IPS DF 6.9 (cell line): ENCODE measurements at regions not wholly inside any gene's neighbourhood (a gene's known extent, or its start where the extent isn't known, plus 50 kb on each side); places are given as distances from the start of the nearest gene placed in this dataset.

Experiments used
- DNase-seq: peaks from one replicate; pipeline ENCODE4 v3.0.0-alpha.2; 2013; ENCODE audit warnings: low read depth, low spot score
- H3K27ac ChIP-seq: one replicate; pipeline ENCODE4 v1.5.1; 2013; ENCODE audit warnings: low read length, control low read depth
- H3K27me3 ChIP-seq: 2 replicates; pipeline ENCODE4 v1.6.1; 2013; ENCODE audit warnings: mild to moderate bottlenecking, low read length; ENCODE audit not compliant: control insufficient read depth, insufficient read depth
- H3K36me3 ChIP-seq: 2 replicates; pipeline ENCODE4 v1.6.1; 2013; ENCODE audit warnings: low read length; ENCODE audit not compliant: control insufficient read depth, insufficient read depth
- H3K4me1 ChIP-seq: 2 replicates; pipeline ENCODE4 v1.6.1; 2013; ENCODE audit warnings: low read length; ENCODE audit not compliant: control insufficient read depth, insufficient read depth
- H3K4me3 ChIP-seq: 2 replicates; pipeline ENCODE4 v1.5.1; 2013; ENCODE audit warnings: mild to moderate bottlenecking, low read length
- H3K9me3 ChIP-seq: 2 replicates; pipeline ENCODE4 v1.6.1; 2013; ENCODE audit warnings: low read length, inconsistent platforms; ENCODE audit not compliant: control insufficient read depth, insufficient read depth
- whole genome bisulfite sequencing: extraction: QIAGEN DNeasy Blood & Tissue Kit; methylation state at CpG from one replicate; pipeline ENCODE4 v1.1.7; 2013; ENCODE audit warnings: mixed read lengths, missing lambda C conversion rate; ENCODE audit not compliant: insufficient read length, insufficient coverage; 5-methylcytosine and 5-hydroxymethylcytosine counted together

GRCh38 chr21:15327637-15328265 lies 263.0 kb upstream of the NRIP1 start:
- H3K36me3 ChIP-seq, result no peaks in the 10 kb centered on the region; the same call in 1 of the 2 replicates
- no peak overlapping the region for H3K27ac ChIP-seq
- no peak overlapping the region for H3K4me3 ChIP-seq
- no peaks in the 10 kb centered on the region for H3K4me1 ChIP-seq
- WGBS, result no CpG with 5 or more reads among the region's 2 CpGs
- no peaks in the 10 kb centered on the region for H3K9me3 ChIP-seq
- no peaks in the 10 kb centered on the region for H3K27me3 ChIP-seq
- no peak for DNase-seq

GRCh38 chr21:15329191-15329590 lies 264.4 kb upstream of the NRIP1 start:
- Histone ChIP-seq H3K9me3 (no peaks in the 10 kb centered on the region), H3K27me3 (no peaks in the 10 kb centered on the region), H3K36me3 (no peaks in the 10 kb centered on the region; the same call in 1 of the 2 replicates), H3K27ac (no peak overlapping the region), H3K4me1 (no peaks in the 10 kb centered on the region), H3K4me3 (no peak overlapping the region)
- DNase-seq, result no peak
- no CpG with 5 or more reads among the region's 2 CpGs for WGBS

- Histone ChIP-seq H3K4me3 (no peak overlapping the region), H3K36me3 (no peaks in the 10 kb centered on the region; the same call in 1 of the 2 replicates), H3K27ac (no peak overlapping the region), H3K27me3 (no peaks in the 10 kb centered on the region), H3K9me3 (no peaks in the 10 kb centered on the region), H3K4me1 (no peaks in the 10 kb centered on the region)
- no peak for DNase-seq
Observed at GRCh38 chr21:15330872-15331271, 266.1 kb upstream of the NRIP1 start.

DNA sequence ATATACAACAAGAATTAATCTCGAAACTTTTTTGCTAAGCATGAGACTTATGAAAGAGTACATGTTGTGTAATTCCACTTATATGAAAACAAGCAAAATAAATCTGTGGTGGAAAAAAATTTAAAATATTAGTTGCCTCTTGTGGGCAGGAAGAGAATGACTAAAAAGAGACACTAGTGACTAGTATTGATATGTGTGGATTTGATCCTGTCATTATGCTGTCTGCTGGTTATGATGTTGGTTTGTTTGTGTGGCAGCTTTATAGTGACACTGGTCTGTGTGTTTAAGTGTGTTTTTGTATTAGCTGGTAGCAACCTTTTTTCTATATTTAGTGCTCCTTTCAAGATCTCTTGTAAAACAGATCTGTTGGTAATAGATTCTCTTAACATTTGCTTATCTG lies 267.8 kb upstream of the NRIP1 start:
- no peaks in the 10 kb centered on the region for H3K27me3 ChIP-seq
- DNase-seq, result no peak
- no CpG with 5 or more reads among the region's 1 CpG for WGBS
- no peak overlapping the region for H3K27ac ChIP-seq
- H3K4me3 ChIP-seq, result no peak overlapping the region
- no peaks in the 10 kb centered on the region for H3K36me3 ChIP-seq
- H3K4me1 ChIP-seq, result no peaks in the 10 kb centered on the region
- H3K9me3 ChIP-seq, result no peaks in the 10 kb centered on the region

- H3K4me1 ChIP-seq, result no peaks in the 10 kb centered on the region
- no peaks in the 10 kb centered on the region for H3K9me3 ChIP-seq
- no peak overlapping the region for H3K4me3 ChIP-seq
- no peaks in the 10 kb centered on the region for H3K27me3 ChIP-seq
- WGBS, result no CpG with 5 or more reads among the region's 1 CpG
- H3K27ac ChIP-seq, result no peak overlapping the region
- no peak for DNase-seq
- H3K36me3 ChIP-seq, result no peaks in the 10 kb centered on the region
Observed at GRCh38 chr21:15333136-15333710, 268.4 kb upstream of the NRIP1 start.

GRCh38 chr21:15333951-15334350 lies 269.2 kb upstream of the NRIP1 start:
- Histone ChIP-seq H3K27me3 (no peaks in the 10 kb centered on the region), H3K27ac (no peak overlapping the region), H3K9me3 (no peaks in the 10 kb centered on the region), H3K4me3 (no peak overlapping the region), H3K36me3 (no peaks in the 10 kb centered on the region), H3K4me1 (no peaks in the 10 kb centered on the region)
- no peak for DNase-seq
- no CpG with 5 or more reads among the region's 2 CpGs for WGBS

GRCh38 chr21:15343066-15343465 lies 278.3 kb upstream of the NRIP1 start:
- H3K4me3 ChIP-seq, result no peak overlapping the region
- H3K27me3 ChIP-seq, result no peaks in the 10 kb centered on the region
- H3K36me3 ChIP-seq, result no peaks in the 10 kb centered on the region
- H3K9me3 ChIP-seq, result no peaks in the 10 kb centered on the region
- WGBS, result no CpG with 5 or more reads among the region's 1 CpG
- no peak overlapping the region for H3K27ac ChIP-seq
- no peaks in the 10 kb centered on the region for H3K4me1 ChIP-seq
- no peak for DNase-seq

DNA sequence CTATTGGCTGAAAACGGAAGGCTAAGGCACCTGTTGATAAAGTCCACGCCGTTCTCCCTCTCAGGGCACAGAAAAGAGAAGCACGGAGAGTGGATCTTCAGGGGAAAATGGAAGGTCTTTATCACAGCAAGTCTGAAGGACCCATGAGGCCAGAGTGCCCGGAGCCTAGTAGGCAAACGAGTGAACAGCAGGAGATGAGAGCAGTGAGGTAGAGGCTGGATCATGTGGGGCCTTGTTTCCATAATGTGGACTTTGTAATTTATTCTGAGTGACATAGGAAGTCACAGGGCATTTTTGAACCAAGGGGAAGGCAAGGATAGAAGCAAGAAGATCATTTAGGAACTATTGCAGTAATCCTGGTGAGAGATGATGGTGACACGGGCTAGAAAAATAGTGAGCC lies 287.2 kb upstream of the NRIP1 start:
- Histone ChIP-seq H3K4me1 (no peaks in the 10 kb centered on the region), H3K9me3 (no peaks in the 10 kb centered on the region), H3K27me3 (no peaks in the 10 kb centered on the region), H3K27ac (no peak overlapping the region), H3K36me3 (no peaks in the 10 kb centered on the region), H3K4me3 (no peak overlapping the region)
- no CpG with 5 or more reads among the region's 7 CpGs for whole genome bisulfite sequencing
- DNase-seq, result no peak

GRCh38 chr21:15353546-15353945 lies 288.7 kb upstream of the NRIP1 start:
- Histone ChIP-seq H3K4me3 (no peak overlapping the region), H3K36me3 (no peaks in the 10 kb centered on the region), H3K27me3 (no peaks in the 10 kb centered on the region), H3K27ac (no peak overlapping the region), H3K9me3 (no peaks in the 10 kb centered on the region), H3K4me1 (no peaks in the 10 kb centered on the region)
- no peak for DNase-seq
- WGBS, result no CpG with 5 or more reads among the region's 1 CpG

- H3K4me3 ChIP-seq, result no peak overlapping the region
- H3K9me3 ChIP-seq, result no peaks in the 10 kb centered on the region
- DNase-seq, result no peak
- H3K4me1 ChIP-seq, result no peaks in the 10 kb centered on the region
- H3K27ac ChIP-seq, result no peak overlapping the region
- H3K27me3 ChIP-seq, result no peaks in the 10 kb centered on the region
- no CpG with 5 or more reads among the region's 3 CpGs for WGBS
- H3K36me3 ChIP-seq, result no peaks in the 10 kb centered on the region
Observed at GRCh38 chr21:15354516-15354915, 289.7 kb upstream of the NRIP1 start.

- Histone ChIP-seq H3K27me3 (no peaks in the 10 kb centered on the region), H3K9me3 (no peaks in the 10 kb centered on the region), H3K4me3 (no peak overlapping the region), H3K4me1 (no peaks in the 10 kb centered on the region), H3K36me3 (no peaks in the 10 kb centered on the region), H3K27ac (no peak overlapping the region)
- WGBS, result 100% methylated on average over 4 of the region's 6 CpGs
- no peak for DNase-seq
Observed at GRCh38 chr21:15355066-15355465, 290.3 kb upstream of the NRIP1 start.
